Ovary (tissue), 7 donors: ENCODE measurements at regions not wholly inside any gene's neighbourhood (a gene's known extent, or its start where the extent isn't known, plus 50 kb on each side); places are given as distances from the start of the nearest gene placed in this dataset.

ENCODE experiments used
- DNase-seq, 5 donors: peaks; one replicate each; pipeline ENCODE4 v3.0.0-alpha.2; 2019 to 2020
- H3K27ac ChIP-seq, 2 donors: fragments of 200-600 bp; one replicate each; pipeline versions ENCODE4 v1.5.1 to v1.8.0; 2019 to 2022
- H3K27me3 ChIP-seq: fragments of 200-600 bp; one replicate; pipeline ENCODE4 v1.8.0; 2022
- H3K36me3 ChIP-seq: fragments of 200-600 bp; sonication (generic); one replicate; pipeline ENCODE4 v1.5.1; 2019
- H3K4me1 ChIP-seq: one replicate; pipeline ENCODE4 v1.8.1; 2013; ENCODE audit warnings: mild to moderate bottlenecking, moderate library complexity; ENCODE audit not compliant: insufficient read depth
- H3K4me3 ChIP-seq: fragments of 200-600 bp; sonication (generic); one replicate; pipeline ENCODE4 v1.5.1; 2017
- H3K9me3 ChIP-seq, 2 donors: fragments of 200-600 bp in 1 of 2; sonication (generic) in 1 of 2; one replicate each; pipeline versions ENCODE4 v1.5.1 to v1.8.1; 2013 to 2019; ENCODE audit warnings: mild to moderate bottlenecking in 1 of 2, moderate library complexity in 1 of 2
- EP300 ChIP-seq: sonication (generic); formaldehyde crosslinking; IDR thresholded peaks from one replicate; pipeline ENCODE4 v1.6.1; 2017; ENCODE audit warnings: antibody characterized with exemption
- POLR2A ChIP-seq: fragments of 450-650 bp; IDR thresholded peaks from one replicate; pipeline ENCODE4 v1.6.1; 2017; ENCODE audit warnings: antibody characterized with exemption, mild to moderate bottlenecking, moderate library complexity
- WGBS, 3 donors: extraction: QIAGEN DNeasy Blood & Tissue Kit in 1 of 3; methylation state at CpG; one replicate each; pipeline versions ENCODE4 v1.1.5 to v1.1.7; 2013 to 2017; 5-methylcytosine and 5-hydroxymethylcytosine counted together
- intact Hi-C, 4 donors: fragments of 100-400 bp; cut with DNase I; formaldehyde crosslinking; loops; one replicate each; pipeline versions ENCODE4 v1.11.0 to v1.15.1; 2022 to 2023
- TF ChIP-seq, protein P1 (sequence below), 3 donors: fragments of 450-650 bp in 2 of 3; fragments of 200-600 bp in 1 of 3; IDR thresholded peaks; one replicate each; pipeline versions ENCODE4 v1.5.1 to v1.8.0; 2016 to 2022; ENCODE audit warnings: antibody characterized with exemption in 3 of 3, mild to moderate bottlenecking in 1 of 3
- donor health status: DM: no; HTN: no; CAD: no; lungs with moderate emphysema.
- donor health status: DM: no; HTN: no; CAD: no.
- donor health status: Bipolar disorder and iron deficiency.
- donor health status: DM: no; HTN: no; CAD: no.
- donor health status: DM: yes; HTN: yes; CAD: no.

DNA sequence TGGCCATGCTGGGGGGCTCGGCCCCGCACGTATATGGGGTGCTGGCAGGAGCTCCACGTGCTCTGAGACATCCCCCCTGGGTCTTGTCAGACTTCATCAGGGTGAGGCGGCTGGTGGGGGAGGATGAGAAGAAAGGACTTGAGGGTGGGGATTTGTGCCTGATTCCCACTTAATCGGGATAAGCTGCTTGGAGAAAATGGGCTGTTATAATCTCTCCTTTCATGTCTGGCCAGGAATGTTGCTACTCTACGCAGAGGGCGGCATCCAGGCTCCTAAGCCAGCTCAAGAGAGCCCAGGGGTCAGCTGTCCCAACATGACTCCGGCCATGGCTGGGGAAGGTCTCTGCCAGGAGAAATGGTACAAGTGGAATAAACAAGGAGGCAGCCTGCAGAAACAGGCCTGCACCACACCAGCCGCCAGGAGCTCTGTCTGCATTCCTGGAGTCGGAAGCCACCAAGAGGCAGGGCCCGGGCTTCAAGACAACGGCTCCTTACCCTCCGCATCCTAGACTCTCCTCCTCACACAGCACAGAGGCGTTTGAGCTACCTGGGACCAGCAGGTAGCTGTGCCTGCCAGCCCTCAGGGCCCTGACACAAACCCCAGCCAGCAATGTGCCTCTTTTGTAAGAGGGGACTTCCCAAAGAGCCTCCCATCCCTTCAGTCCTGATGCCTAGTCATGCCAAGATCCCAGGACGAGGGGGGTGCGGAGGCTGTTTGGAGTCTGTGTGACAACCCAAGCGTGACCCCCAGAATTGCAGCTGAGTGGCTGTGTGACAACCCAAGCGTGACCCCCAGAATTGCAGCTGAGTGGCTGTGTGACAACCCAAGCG, 195.8 kb upstream of the DIO3 start:
- H3K4me3 ChIP-seq, result no peak overlapping the region
- peak in 3 of 5 donors; percentile 67 to 75 (median 70) for DNase-seq
- WGBS, 3 donors, result 43 to 64% (median 55%) methylated on average over 20 of the region's 20 CpGs
- H3K27ac ChIP-seq, result peak overlapping the region; percentile 67 to 94
- no peaks in the 10 kb centered on the region for H3K9me3 ChIP-seq
- no peaks in the 10 kb centered on the region for H3K36me3 ChIP-seq
- TF ChIP-seq, protein P1, sequence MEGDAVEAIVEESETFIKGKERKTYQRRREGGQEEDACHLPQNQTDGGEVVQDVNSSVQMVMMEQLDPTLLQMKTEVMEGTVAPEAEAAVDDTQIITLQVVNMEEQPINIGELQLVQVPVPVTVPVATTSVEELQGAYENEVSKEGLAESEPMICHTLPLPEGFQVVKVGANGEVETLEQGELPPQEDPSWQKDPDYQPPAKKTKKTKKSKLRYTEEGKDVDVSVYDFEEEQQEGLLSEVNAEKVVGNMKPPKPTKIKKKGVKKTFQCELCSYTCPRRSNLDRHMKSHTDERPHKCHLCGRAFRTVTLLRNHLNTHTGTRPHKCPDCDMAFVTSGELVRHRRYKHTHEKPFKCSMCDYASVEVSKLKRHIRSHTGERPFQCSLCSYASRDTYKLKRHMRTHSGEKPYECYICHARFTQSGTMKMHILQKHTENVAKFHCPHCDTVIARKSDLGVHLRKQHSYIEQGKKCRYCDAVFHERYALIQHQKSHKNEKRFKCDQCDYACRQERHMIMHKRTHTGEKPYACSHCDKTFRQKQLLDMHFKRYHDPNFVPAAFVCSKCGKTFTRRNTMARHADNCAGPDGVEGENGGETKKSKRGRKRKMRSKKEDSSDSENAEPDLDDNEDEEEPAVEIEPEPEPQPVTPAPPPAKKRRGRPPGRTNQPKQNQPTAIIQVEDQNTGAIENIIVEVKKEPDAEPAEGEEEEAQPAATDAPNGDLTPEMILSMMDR (IDR thresholded peaks at IDR 0.05), result peak in 1 of 3 donors; percentile 11
- TF ChIP-seq EP300 (no peak), POLR2A (no peak)
- no peaks in the 10 kb centered on the region for H3K27me3 ChIP-seq
- intact Hi-C loops, result loop anchor here in 3 of 4 donors (2.0 to 10.0 kb wide), 5 partner anchors 109 to 701 kb away; partner anchors contain the start of gene DIO3 (in 1 of the 3)
- peaks cover 50% of the 10 kb centered on the region for H3K4me1 ChIP-seq

DNA sequence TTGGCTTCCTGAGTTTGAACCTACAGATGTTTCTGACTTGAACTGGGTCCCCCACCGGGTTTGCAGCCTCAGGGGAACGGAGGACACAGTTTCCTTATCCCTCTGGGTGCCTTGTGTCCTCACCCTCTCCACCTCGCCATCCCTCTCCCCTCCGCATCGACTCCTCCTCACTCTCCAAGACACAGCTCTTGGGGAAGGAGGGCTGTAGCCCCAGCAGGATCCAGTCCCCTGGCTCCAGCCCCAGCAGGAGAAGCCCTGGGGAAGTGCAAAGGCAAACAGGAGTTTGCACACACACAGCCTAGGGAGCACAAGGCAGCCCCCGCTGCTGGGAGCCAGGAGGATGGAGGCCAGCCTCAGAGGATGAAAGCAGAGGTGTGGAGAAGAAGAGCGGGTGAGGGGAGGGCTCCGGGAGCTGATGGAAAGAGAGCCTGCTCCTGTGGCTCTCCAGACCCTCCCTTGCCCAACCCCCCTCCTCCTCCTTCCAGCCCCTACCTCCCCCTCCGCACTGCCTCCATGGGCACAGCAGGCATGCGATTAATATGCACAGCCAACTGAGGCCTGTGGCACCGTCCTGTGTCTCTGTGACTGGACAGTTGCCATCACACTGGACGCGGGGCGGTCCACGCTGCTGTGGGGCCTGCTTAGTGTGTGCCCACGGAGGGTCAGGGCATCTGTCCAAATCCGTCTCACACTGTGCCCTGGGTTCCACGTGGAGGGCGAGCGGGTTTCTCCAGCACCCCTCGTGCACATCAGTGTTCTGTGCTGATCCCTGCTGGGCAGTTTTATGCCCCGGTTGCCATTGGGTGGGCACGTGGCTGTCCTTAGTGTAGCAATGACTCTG, 193.7 kb upstream of the DIO3 start:
- H3K4me3 ChIP-seq, result no peak overlapping the region
- WGBS, 3 donors, result 89 to 92% (median 91%) methylated on average over 23 of the region's 23 CpGs
- no peak for TF ChIP-seq EP300
- TF ChIP-seq, protein P1 (IDR thresholded peaks at IDR 0.05), result no peak
- TF ChIP-seq POLR2A, result no peak
- H3K36me3 ChIP-seq, result no peaks in the 10 kb centered on the region
- H3K4me1 ChIP-seq, result peaks cover 35% of the 10 kb centered on the region
- H3K27me3 ChIP-seq, result no peaks in the 10 kb centered on the region
- H3K27ac ChIP-seq, result peak overlapping the region in 1 of 2 donors; percentile 83
- DNase-seq, result peak in 1 of 5 donors; percentile 36
- intact Hi-C loops, result loop anchor here in 2 of 4 donors (5.0 to 10.0 kb wide), 4 partner anchors 107 to 703 kb away; no protein-coding TSS in a partner anchor
- no peaks in the 10 kb centered on the region for H3K9me3 ChIP-seq

DNA sequence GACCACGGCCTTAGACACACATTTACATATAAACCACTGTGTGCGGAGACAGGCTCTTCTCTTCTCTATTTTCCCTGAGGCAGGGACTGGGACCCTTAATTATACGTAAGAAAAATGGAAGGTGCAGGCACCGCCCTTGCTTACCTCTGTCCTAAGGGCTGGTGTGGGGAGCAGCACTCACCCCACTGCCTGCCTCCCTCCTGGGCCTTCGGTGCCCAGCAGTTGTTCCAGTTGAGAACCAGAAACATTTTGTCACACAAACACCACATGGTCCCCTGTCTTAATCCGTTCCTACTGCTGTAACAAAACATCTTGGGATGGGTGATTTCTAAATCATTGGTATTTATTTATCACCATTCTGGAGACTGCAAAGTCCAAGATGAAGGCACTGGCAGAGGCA, 192.7 kb upstream of the DIO3 start:
- no peak overlapping the region for H3K4me3 ChIP-seq
- H3K27me3 ChIP-seq, result no peaks in the 10 kb centered on the region
- no peak for DNase-seq
- no peaks in the 10 kb centered on the region for H3K9me3 ChIP-seq
- TF ChIP-seq POLR2A (no peak), EP300 (no peak)
- TF ChIP-seq, protein P1 (IDR thresholded peaks at IDR 0.05), result no peak
- intact Hi-C loops, result loop anchor here in 2 of 4 donors (5.0 to 10.0 kb wide), 4 partner anchors 106 to 704 kb away; no protein-coding TSS in a partner anchor
- H3K4me1 ChIP-seq, result peaks cover 29% of the 10 kb centered on the region
- 89 to 94% (median 94%) methylated on average over 6 of the region's 6 CpGs for WGBS, 3 donors
- H3K36me3 ChIP-seq, result no peaks in the 10 kb centered on the region
- peak overlapping the region in 1 of 2 donors; percentile 83 for H3K27ac ChIP-seq

GRCh38 chr14:101369194-101369915, 191.9 kb upstream of the DIO3 start:
- no peaks in the 10 kb centered on the region for H3K27me3 ChIP-seq
- no peak for TF ChIP-seq POLR2A
- TF ChIP-seq EP300, result no peak
- TF ChIP-seq, protein P1 (IDR thresholded peaks at IDR 0.05), result no peak
- H3K4me1 ChIP-seq, result peaks cover 24% of the 10 kb centered on the region
- H3K27ac ChIP-seq, result peak overlapping the region in 1 of 2 donors; percentile 83
- peak; percentile 65 to 81 (median 66) for DNase-seq
- H3K36me3 ChIP-seq, result no peaks in the 10 kb centered on the region
- H3K4me3 ChIP-seq, result no peak overlapping the region
- 16 to 34% (median 29%) methylated on average over 17 of the region's 17 CpGs for WGBS, 3 donors
- no peaks in the 10 kb centered on the region for H3K9me3 ChIP-seq
- intact Hi-C loops, result loop anchor here in 2 of 4 donors (5.0 to 10.0 kb wide), 4 partner anchors 105 to 705 kb away; no protein-coding TSS in a partner anchor
